Activated naive CD4-positive, alpha-beta T cell treated with anti-CD3 and anti-CD28 coated beads, Interleukin-2, amount 50 U/mL, for 16 hours (primary cell): ENCODE measurements at regions not wholly inside any gene's neighbourhood (a gene's known extent, or its start where the extent isn't known, plus 50 kb on each side); places are given as distances from the start of the nearest gene placed in this dataset.
A peak's percentile ranks its signal among the peaks of the same experiment; 100 is the strongest.
"Not testable (repeated sequence)": the region's sequence is repeated elsewhere in the genome, so short reads cannot be mapped to it uniquely, and the experiment has no call there.

Source experiments
- DNase-seq: peaks from one replicate; pipeline ENCODE4 v3.0.0-alpha.2; 2020

DNA sequence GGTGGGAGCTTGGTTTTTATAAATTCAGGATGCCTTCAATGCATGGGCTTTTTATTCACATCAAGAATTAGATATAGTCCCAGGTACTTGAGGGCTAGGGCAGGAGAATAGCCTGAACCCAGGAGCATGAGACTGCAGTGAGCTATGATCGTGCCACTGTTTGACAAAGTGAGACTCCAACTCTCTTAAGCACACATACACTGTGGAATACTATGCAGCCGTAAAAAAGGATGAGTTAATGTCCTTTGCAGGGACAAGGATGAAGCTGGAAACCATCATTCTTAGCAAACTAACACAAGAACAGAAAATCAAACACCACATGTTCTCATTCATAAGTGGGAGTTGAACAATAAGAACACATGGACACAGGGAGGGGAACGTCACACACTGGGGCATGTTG is 470.0 kb downstream of the SETD4 start:
- DNase-seq = not testable (repeated sequence)

DNA sequence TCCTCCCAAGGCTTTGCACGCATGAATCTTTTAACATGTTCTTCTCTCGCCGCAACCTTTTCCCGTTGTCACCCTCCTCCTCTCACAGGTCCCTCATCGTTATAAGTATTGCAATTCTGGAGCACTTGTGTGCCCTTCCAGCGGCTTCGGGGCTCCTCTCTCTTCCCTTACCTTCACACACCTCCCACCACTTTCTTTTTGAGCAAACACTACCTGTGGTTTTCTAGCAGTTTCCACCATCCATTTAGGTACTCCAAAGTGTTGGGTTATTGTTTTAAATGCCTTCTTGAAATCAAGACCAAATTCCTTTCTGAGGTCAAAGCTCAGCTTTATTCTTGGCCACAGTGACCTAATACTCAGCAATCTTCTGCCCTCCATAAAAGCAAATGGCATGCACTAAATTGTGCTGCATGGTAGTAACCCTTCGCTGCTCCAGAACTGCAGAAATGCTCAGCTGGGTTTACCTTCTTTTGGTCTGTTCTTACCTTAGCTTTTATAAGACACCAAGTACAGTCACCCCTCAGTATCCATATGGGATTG is 472.4 kb downstream of the SETD4 start:
- no peak for DNase-seq

DNA sequence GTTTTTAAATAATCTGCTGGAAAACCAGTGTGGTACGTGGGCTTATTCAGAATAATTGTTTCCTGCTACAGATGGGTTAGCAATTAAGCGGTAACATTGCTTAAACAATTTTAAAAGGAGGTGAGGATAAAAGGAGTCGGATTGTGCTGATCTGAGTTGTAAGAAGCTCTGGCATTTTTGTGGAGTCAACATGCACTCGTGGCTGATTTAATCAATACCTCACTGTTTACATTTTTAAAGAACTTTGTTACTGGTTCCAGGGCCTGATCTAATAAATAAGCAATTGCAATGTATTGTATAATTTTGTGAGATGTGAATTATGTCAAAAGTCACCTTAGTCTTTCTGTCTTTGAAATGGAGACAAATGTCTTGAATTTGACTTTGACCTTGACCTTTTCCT is 474.0 kb downstream of the SETD4 start:
- DNase-seq = no peak

DNA sequence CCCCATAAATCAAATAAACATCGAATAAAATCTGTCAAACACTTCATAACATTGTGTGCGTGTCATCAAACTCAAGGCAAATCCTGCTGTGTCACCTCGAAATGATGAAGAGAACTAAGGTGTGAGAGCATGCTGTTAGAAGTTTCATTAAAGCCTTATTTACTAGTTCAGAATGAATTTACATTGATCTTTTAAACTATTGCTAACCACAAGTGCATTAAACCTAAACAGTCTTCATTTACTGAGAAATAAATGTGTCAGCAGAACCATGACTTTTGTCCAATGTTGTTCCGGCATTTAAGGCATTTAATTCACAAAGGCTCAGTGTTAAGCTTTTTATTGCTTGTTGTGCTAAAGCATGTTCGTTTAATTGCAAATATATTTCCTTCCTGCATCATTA is 474.4 kb downstream of the SETD4 start:
- no peak for DNase-seq

DNA sequence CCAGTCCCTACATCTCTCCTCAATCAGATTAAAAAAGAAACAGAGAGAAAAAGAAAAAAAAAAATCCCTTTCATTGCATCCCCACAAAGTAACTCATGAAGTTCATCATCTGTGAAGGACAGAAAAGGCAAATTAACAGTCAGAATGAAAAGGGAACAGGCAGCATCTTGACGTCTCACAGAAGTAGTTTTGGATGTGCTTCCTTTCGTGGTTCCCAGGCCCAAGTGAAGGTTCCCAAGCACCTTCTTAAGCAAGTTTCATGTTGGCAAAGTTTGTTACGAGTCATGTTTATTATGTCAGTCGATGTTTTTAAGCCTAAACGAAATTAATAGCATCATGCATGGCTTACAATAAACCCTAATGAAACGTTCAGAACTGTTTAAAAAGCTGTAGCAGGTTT is 475.2 kb downstream of the SETD4 start:
- DNase-seq = no peak

DNA sequence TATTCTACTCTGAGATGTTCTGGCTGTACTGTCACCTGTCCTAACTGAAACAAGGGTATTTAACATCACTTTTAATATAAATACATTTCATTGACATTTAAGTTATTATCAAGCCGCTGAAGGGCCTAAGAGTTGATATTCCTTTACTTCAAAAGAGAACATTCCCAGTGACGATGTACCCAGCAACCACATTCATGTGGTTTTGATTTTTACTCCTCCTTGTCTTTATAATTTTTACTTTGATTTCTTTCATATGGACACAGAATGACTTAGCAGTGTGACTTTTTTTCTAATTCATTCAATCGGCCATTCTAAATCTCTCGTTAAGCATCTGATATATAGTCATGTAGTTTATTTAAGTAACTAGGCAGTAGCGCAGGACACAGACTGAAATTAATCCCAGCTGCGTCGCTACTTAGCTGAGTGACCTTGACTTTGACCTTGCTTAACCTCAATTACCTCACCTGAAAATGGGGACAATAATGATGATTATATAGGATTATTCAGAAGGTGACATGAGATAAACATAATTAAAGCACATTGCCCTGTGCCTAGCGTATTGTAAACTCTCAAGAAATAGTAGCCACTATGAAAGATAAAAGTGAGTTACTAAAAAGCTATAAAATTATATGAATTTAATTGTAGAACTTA is 476.6 kb downstream of the SETD4 start:
- DNase-seq = no peak

DNA sequence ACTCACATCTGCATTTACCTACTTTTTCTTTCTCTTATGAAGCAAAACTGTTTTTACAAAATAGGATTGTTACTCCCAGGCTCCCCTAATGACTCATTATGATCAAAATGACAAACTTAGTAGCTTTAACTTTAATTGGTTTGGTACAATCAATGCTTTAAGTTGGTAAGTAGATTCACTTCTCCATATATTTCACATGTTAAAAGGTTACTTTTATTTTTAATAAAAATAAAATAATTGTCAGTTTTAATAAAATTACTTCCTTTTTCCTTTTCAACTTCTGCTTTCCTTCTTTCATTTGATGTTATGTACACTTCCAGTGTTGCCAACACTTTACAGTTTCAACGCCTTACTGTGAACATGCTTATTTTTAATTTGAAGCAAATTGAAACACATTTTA is 477.6 kb downstream of the SETD4 start:
- no peak for DNase-seq

DNA sequence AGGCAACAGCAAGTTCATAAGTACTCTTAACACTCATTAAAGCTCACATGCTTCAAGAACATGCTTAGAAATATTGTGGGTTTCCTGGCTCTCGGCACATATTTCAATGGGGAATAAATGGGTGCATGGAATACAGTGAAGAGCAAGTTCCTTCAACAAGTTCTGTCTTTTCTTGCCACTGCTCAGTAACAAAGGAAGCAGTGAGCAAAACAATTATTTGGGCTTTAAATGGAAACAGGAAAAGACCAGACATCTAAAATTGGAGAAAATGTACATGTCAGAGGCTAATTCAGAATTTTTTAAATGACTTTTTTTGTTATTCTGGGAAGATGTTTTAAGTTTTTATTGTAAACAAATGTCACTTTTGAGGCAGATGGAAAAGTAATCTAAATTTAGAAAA is 478.7 kb downstream of the SETD4 start:
- no peak for DNase-seq

DNA sequence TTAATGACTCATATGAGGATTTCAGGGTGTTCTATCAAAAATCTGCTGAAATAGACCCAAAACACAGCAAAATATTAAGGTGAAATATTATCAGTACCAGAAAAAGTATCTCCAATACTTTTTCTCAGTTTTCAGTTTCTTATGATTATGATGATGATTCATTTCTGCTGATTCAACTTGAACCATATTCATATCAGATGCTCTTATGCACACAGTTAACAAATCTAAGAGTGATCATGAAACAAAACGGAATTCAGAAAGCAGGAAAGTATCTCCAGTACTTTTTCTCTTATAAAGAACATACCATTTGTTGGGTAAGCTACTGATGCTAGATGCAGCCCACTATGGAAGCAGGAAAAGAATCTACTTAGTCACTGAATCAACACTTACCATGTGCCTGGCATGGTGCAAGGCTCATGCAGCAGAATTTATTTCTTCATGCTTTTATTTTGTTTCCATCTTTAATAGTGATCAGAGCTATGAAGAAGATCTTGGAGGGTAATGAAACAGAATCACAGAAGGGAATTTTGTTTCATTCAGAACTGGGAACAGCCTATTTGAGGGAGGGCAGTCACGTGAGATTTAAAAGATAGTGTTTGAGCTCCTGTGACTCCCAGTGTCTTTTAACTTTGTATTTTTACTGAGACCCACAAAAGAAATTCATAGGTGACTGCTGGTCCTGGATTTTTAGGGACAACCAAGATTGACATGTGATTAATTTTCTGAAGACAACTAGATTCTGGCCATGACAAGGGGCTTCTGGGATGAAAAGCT is 480.6 kb downstream of the SETD4 start:
- no peak for DNase-seq

DNA sequence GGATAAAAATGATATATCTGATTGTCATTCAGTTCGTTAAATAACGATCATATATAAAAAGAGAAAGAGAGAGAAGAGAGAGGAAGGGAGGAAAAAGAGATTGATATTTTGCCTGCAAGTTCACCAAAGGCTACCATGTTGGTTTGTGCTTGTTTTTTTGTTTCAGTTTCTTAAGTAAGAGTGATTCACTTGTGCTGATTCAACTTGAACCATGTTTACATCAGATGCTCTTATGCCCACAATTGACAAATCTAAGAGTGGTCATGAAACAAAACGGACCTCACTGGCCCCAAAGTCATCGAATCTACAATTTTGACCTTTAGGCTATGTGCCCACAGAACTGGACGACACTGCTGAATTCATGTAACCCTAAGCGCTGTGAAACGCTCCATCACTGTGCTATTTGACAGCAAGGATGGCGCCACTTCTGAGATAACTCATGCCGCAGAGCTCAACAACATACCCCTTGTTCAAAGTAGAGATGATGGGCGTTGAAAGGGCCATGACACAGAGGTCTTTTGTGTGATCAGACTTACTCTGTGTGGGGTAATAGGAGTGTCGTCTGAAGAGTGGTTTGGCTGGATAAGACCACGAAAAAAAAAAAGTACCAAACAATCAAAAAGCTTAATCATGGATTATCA is 481.4 kb downstream of the SETD4 start:
- peak; percentile 30 for DNase-seq

DNA sequence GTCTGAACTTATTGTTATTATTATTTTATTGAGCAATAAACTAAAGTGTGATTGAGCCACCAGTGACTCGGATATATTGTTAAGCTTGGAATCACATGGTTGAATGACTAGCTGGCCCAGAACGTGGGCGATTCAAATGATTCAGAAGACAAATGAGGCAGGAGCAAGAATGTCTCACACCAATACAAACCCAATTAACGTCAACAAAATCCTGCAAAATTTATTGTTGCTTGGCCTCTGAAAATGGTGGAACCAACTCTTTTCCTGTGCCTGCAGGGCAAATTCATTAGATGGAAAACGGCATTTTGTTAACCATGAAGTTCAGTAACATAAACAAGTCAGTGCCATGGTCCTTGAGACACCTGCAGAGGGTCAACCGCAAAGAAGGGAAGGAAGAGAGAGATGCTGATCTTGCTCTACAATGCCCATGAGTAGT is 482.0 kb downstream of the SETD4 start:
- DNase-seq = no peak

DNA sequence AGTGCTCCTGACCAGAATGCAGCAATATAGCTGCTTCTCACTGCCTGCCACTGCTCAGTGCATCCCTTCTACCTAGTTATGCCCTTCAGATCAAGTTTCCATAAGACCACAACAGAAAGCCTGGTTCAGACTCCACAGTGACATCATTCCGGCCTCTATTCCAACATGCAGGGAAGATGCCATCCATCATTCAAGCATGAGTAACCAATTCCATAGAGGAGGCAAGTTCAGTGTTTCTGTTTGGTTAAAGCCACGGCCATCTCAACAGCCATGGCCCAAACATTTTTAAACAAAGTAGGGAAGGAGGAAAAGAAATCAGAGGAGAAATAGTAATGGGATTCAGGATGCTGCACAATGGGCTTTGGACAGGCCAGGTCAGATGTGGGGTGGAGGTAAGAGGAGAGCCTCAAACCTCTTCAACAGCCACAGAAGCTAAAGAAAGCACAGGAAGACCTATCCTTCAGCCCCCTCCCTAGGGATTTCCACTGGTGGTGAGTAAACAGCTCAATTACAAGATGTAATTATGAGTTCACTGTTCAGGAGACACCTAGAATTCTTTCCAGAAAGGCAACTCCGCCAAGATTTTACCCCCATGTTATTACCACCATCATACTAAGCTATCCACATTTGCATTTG is 484.9 kb downstream of the SETD4 start:
- no peak for DNase-seq

DNA sequence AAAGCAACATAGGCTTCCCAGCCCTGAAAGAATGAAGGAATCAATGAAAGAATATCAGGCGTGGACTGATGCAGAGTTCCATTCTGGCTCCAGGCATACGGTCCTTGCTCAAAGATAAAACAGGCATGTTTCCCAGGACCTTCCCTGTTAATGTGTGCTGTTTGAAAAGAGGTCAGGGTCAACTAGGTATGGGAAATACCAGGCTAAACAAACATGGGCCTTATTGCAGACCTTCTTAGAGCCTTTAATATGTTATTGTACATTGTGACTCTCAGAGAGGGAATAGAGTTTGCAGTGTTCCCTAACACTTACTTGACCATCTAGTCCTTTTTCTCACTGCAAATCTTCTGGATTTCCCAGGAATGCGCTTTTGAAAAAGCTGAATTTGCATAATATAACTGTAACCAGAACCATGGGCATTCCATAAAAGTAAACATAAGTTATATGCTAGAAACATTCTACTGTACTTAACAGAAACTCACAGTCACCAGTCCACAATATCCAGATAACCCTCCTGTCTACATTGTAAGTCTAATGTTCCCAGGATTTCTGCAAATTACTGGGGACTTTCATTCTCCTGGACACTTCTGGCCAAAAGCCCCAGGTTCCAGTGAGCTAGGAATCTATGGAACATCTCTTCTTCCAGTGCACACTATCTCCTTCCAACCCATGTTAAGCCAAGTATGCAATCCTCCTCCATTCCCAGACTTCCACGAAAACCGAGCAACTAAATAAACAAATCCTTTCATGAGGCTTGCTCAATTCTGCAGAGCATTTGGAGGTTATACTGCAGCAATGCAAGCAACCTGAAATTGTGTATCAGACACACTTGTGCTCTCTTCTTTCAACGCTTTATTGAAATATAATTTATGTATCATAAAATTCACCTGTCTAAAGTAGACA is 486.6 kb downstream of the SETD4 start:
- no peak for DNase-seq

DNA sequence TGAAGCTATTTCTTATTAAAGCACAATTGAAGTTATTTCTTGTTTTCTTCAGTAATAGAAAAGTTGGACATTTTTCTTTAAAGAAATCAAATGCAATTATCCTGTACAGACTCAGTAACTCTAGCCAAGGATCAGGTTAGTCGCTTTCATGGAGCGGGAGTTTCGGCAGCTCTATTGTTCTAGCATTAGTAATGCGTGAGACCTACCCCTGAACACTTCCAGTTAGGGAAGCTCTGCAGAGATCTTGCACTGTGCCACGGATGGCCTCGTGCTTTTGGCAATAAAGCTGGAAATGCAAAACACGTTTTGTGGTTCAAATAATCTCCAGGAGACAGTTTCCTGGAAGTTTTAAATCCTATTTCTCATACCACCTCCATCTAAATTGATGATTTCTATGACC is 488.4 kb downstream of the SETD4 start:
- no peak for DNase-seq

DNA sequence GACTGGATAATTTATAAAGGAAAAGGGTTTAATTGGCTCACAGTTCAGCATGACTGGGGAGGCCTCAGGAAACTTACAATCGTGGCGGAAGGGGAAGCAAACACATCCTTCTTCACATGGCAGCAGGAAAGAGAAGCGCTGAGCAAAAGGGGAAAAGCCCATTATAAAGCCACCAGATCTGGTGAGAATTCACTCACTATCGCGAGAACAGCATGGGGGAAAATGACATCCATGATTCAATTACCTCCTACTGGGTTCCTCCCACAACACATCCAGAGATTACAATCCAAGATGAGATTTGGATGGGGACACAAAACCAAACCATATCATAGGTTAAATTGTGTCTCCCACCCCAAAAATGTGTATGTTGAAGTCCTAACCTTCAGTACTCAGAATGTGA is 491.7 kb downstream of the SETD4 start:
- DNase-seq = no peak

DNA sequence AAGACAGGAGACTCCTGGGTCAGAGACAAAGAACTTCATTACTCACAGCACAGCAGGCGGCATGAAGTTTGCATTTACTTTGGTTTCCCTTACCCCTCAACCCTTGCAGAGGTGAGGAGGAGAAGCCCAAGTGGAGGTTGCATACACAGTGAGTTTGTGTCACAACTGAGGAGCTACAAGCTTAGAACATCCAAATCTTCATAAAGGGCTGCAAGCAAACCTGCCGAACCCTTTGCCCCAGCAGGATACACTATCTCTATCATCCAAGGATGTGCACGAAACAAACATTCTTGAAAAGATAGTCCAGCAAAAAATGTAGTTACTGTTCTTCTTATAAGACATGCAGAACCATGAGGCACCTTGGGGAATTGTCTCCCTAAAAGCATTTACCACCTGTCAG is 493.5 kb downstream of the SETD4 start:
- no peak for DNase-seq

DNA sequence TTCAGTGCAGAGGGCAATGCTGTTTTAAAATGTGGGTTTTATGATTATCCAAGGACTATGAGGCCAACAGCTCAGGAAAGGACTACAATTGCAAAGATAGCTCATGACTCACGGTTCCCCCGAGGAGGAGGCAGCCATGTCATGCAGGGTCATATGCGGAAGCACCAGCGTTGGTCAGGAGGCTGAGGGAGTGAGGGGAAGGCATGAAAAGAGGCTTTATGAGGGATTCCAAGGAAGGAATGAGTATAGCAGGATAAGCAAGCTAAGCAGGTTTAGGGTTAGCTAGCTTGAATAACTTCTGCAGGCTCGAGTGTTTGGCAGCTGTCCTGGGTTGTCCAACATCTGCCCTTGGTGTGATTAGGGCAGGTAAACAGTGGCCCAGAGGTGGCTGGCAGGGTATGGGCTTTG is 495.1 kb downstream of the SETD4 start:
- DNase-seq = no peak

DNA sequence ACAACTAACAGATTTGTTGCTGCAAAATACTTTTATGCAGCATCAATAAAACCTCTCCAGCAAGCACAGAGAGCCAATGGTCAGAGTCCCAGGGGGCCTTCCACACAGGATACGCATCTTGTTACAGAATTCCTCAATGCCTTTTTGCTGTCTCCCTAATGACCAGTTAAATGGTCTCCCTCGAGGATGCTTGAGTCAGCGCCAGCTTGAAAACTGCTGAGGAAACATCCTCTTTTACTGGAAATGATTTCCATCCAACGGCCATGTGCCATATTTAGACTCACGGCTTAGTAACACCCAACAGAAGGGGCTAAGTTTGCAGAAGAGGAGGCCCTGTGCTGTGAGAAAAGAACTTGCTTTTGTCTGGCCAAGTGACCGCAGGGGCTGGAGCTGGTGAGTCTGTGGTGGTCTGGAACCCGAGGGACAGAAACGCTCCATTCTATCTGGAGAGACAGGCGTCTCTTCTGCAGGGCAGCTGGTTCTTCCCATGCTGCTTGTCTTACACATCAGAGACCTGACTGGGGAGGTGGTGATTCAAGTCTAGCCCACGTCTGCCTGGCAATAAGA is 496.4 kb downstream of the SETD4 start:
- no peak for DNase-seq

DNA sequence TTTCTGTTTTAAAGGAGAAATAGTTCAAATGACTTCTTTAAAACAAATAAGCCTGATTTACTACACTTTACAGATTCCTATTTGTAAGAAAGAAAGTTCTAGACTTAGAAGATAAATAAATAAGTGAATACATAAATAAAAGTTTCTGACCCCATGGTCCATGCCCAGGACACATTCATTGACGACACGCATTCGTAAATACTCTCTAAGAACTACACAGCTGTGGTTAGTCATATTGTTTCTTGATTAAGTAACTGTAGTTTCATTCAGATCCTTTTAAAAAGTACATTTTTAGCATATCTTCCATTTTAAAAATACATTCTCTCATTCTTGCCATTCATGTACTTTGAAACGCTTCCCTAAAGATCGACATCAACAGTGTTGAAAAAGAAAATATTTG is 497.4 kb downstream of the SETD4 start:
- no peak for DNase-seq

DNA sequence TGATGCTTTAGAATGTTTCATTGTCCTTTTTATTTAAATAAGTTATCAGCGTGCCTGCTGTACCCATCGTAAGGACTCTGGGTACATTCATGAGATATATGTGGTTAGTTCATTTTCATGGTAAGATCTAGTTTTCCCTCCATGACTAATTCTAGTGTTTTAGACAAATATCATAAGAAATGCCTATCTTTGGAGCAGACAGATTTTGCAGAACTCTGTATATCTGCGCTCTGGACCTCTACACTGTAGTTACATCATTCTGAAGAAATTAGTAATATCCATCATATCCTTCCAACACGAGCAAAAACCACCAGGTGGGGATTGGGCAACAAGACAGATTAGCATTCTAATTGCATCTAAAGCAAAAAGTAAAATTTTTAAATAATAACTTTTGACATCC is 499.2 kb downstream of the SETD4 start:
- no peak for DNase-seq

DNA sequence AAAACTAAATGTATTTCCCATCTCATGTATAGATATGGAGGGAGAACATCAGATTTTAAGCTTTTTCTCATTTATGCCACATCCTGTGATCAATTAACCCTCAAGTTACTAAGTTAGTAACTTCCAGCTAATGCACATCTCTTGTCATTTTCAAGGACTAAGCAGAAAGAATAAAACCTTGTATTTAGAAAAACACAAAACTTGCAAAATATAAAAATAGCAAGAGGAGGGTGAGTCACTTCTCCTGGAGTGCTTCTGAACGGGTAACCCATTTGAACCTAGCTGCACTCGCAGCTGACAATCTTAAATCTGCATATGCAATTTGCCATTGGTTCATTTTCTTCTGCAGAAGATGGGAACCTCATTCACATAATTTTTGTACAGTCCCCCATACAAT is 500.5 kb downstream of the SETD4 start:
- no peak for DNase-seq
